ENCODE measurements at regions not wholly inside any gene's neighbourhood (a gene's known extent, or its start where the extent isn't known, plus 50 kb on each side); places are given as distances from the start of the nearest gene placed in this dataset.

DNA sequence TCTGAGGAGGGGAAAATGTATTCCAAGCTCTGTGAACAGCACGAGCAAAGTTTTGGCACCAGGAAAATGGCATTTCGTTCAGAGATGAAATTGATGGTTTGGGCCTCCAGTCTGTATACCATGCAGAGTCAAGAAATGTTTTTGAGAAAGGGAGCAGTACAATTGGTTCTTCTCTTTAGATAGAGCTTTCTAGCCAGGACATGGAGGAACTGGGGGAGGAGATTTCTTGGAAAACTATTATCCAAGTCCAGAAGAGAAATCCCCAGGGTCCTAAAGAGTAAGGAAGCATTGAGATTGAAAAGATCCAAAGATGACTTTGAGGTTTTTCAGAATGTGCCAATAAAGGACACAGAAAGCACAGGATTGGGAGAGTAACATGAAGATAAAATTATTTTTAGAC lies 432.4 kb downstream of the TNS1 start:
- no peak overlapping the region for H2BK5ac ChIP-seq (ENCODE audit: low read length)
- WGBS, 2 donors (ENCODE audit: extremely low coverage in 2 of 2, insufficient read length in 2 of 2, insufficient replicate concordance in 1 of 2), result no CpG with 5 or more reads among the region's 2 CpGs
- H3K27ac ChIP-seq (replicated peaks; ENCODE audit: low read length), result no peak overlapping the region
- no peak overlapping the region for H3K23ac ChIP-seq (ENCODE audit: low read depth, low read length, poor library complexity)
- no peaks in the 10 kb centered on the region for H3K27me3 ChIP-seq (ENCODE audit: control insufficient read depth in 3 of 3, insufficient read depth in 3 of 3, low read depth in 1 of 3, low read length in 3 of 3)
- no peaks in the 10 kb centered on the region for H3K79me1 ChIP-seq (ENCODE audit: low read depth, low read length)
- no peak overlapping the region for H2BK12ac ChIP-seq (ENCODE audit: low read length)
- no peak overlapping the region for H3K4me2 ChIP-seq (ENCODE audit: insufficient read depth, low read length, poor library complexity, severe bottlenecking)
- H3K4me1 ChIP-seq (ENCODE audit: control insufficient read depth in 2 of 2, insufficient read depth in 1 of 2, low read depth in 1 of 2, low read length in 2 of 2), result peaks cover 0 to 2% of the 10 kb centered on the region in 2 donors
- no peak overlapping the region for H3K4me3 ChIP-seq (ENCODE audit: low read length in 2 of 2)
- no peak overlapping the region for H4K91ac ChIP-seq (ENCODE audit: low read depth, low read length, poor library complexity)
- no peak overlapping the region for H4K8ac ChIP-seq (ENCODE audit: low read depth, low read length)
- no peak overlapping the region for H2BK120ac ChIP-seq (ENCODE audit: low read depth, low read length)
- H3K4ac ChIP-seq (ENCODE audit: low read length), result no peak overlapping the region
- H3K14ac ChIP-seq (ENCODE audit: low read length), result no peak overlapping the region
- no peak overlapping the region for H3K18ac ChIP-seq (ENCODE audit: low read length)
- no peak overlapping the region for H3K9ac ChIP-seq (ENCODE audit: low read depth, low read length, poor library complexity)
- no peak overlapping the region for H2AK5ac ChIP-seq (ENCODE audit: low read depth, low read length)
- H3K36me3 ChIP-seq (replicated peaks in 1 of 2; ENCODE audit: control insufficient read depth in 2 of 2, insufficient read depth in 2 of 2, low read length in 2 of 2), result no peaks in the 10 kb centered on the region
- no peaks in the 10 kb centered on the region for H3K9me3 ChIP-seq (replicated peaks in 1 of 2; ENCODE audit: control insufficient read depth in 2 of 2, insufficient read depth in 1 of 2, low read depth in 1 of 2, low read length in 2 of 2)
- H2AFZ ChIP-seq (ENCODE audit: low read length), result no peak overlapping the region
- no peak overlapping the region for H2BK15ac ChIP-seq (ENCODE audit: low read length)
- DNase-seq (ENCODE audit: low spot score), result no peak

DNA sequence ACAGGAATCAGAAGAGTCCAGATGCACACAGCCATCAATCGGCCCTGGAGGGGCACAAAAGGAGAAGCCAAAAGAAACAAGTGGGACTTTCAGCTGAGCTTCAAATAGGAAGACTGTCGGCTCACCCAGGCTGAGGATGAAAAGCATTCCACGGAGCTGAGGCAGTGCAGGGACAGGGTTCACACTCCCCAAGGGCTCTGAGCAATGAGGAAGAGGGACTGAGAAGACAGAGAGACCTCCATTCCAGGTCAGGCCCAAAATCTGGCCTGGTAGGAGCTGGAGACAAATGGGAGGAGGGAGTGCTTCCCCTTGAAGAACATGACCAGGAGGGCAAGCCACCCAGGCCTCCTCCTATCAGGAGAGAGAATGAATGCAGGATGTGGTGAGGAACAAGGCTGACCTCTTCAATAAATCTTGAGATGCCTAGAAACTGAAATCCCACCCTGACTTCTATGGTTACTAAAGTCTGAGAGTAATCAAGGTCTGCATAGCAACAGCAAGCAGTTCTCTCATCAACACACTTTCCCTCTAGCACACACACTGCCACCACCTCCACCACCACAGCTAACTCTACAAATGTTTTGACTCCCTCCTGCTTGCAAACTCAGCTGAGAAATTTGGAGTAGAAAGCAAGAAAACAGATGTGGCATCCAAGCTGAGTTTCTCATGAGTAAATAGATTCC lies 434.4 kb downstream of the TNS1 start:
- H2BK120ac ChIP-seq (ENCODE audit: low read depth, low read length), result no peak overlapping the region
- no peak overlapping the region for H4K91ac ChIP-seq (ENCODE audit: low read depth, low read length, poor library complexity)
- H3K27me3 ChIP-seq (ENCODE audit: control insufficient read depth in 3 of 3, insufficient read depth in 3 of 3, low read depth in 1 of 3, low read length in 3 of 3), result no peaks in the 10 kb centered on the region
- H2BK15ac ChIP-seq (ENCODE audit: low read length), result no peak overlapping the region
- H2BK5ac ChIP-seq (ENCODE audit: low read length), result no peak overlapping the region
- no peak overlapping the region for H4K8ac ChIP-seq (ENCODE audit: low read depth, low read length)
- H3K4me3 ChIP-seq (ENCODE audit: low read length in 2 of 2), result no peak overlapping the region
- H3K36me3 ChIP-seq (replicated peaks in 1 of 2; ENCODE audit: control insufficient read depth in 2 of 2, insufficient read depth in 2 of 2, low read length in 2 of 2), result no peaks in the 10 kb centered on the region
- no peak overlapping the region for H3K23ac ChIP-seq (ENCODE audit: low read depth, low read length, poor library complexity)
- H3K14ac ChIP-seq (ENCODE audit: low read length), result no peak overlapping the region
- no peaks in the 10 kb centered on the region for H3K9me3 ChIP-seq (replicated peaks in 1 of 2; ENCODE audit: control insufficient read depth in 2 of 2, insufficient read depth in 1 of 2, low read depth in 1 of 2, low read length in 2 of 2)
- H3K4ac ChIP-seq (ENCODE audit: low read length), result no peak overlapping the region
- H2AFZ ChIP-seq (ENCODE audit: low read length), result no peak overlapping the region
- no peak overlapping the region for H2BK12ac ChIP-seq (ENCODE audit: low read length)
- no peak overlapping the region for H3K27ac ChIP-seq (replicated peaks; ENCODE audit: low read length)
- H3K79me1 ChIP-seq (ENCODE audit: low read depth, low read length), result no peaks in the 10 kb centered on the region
- no peak for DNase-seq (ENCODE audit: low spot score)
- H2AK5ac ChIP-seq (ENCODE audit: low read depth, low read length), result no peak overlapping the region
- H3K18ac ChIP-seq (ENCODE audit: low read length), result no peak overlapping the region
- no peak overlapping the region for H3K9ac ChIP-seq (ENCODE audit: low read depth, low read length, poor library complexity)
- peaks cover 0 to 2% of the 10 kb centered on the region in 2 donors for H3K4me1 ChIP-seq (ENCODE audit: control insufficient read depth in 2 of 2, insufficient read depth in 1 of 2, low read depth in 1 of 2, low read length in 2 of 2)
- no peak overlapping the region for H3K4me2 ChIP-seq (ENCODE audit: insufficient read depth, low read length, poor library complexity, severe bottlenecking)
- no CpG with 5 or more reads among the region's 3 CpGs for WGBS, 2 donors (ENCODE audit: extremely low coverage in 2 of 2, insufficient read length in 2 of 2, insufficient replicate concordance in 1 of 2)

- H3K27ac ChIP-seq (replicated peaks; ENCODE audit: low read length), result no peak overlapping the region
- no peak for DNase-seq (ENCODE audit: low spot score)
- H4K8ac ChIP-seq (ENCODE audit: low read depth, low read length), result no peak overlapping the region
- no peak overlapping the region for H3K4me3 ChIP-seq (ENCODE audit: low read length in 2 of 2)
- H2AFZ ChIP-seq (ENCODE audit: low read length), result no peak overlapping the region
- H3K14ac ChIP-seq (ENCODE audit: low read length), result no peak overlapping the region
- H3K4me1 ChIP-seq (ENCODE audit: control insufficient read depth in 2 of 2, insufficient read depth in 1 of 2, low read depth in 1 of 2, low read length in 2 of 2), result peaks cover 0 to 4% of the 10 kb centered on the region in 2 donors
- H3K4me2 ChIP-seq (ENCODE audit: insufficient read depth, low read length, poor library complexity, severe bottlenecking), result no peak overlapping the region
- no peak overlapping the region for H2BK120ac ChIP-seq (ENCODE audit: low read depth, low read length)
- no CpG with 5 or more reads among the region's 3 CpGs for WGBS, 2 donors (ENCODE audit: extremely low coverage in 2 of 2, insufficient read length in 2 of 2, insufficient replicate concordance in 1 of 2)
- H3K18ac ChIP-seq (ENCODE audit: low read length), result no peak overlapping the region
- H2BK5ac ChIP-seq (ENCODE audit: low read length), result no peak overlapping the region
- H3K27me3 ChIP-seq (ENCODE audit: control insufficient read depth in 3 of 3, insufficient read depth in 3 of 3, low read depth in 1 of 3, low read length in 3 of 3), result peaks cover 0 to under 1% (median 0%) of the 10 kb centered on the region in 3 experiments
- peaks cover 0 to 3% of the 10 kb centered on the region in 2 donors for H3K9me3 ChIP-seq (replicated peaks in 1 of 2; ENCODE audit: control insufficient read depth in 2 of 2, insufficient read depth in 1 of 2, low read depth in 1 of 2, low read length in 2 of 2)
- H2BK12ac ChIP-seq (ENCODE audit: low read length), result no peak overlapping the region
- no peak overlapping the region for H3K4ac ChIP-seq (ENCODE audit: low read length)
- H4K91ac ChIP-seq (ENCODE audit: low read depth, low read length, poor library complexity), result no peak overlapping the region
- H3K9ac ChIP-seq (ENCODE audit: low read depth, low read length, poor library complexity), result no peak overlapping the region
- H3K79me1 ChIP-seq (ENCODE audit: low read depth, low read length), result no peaks in the 10 kb centered on the region
- H3K23ac ChIP-seq (ENCODE audit: low read depth, low read length, poor library complexity), result no peak overlapping the region
- H3K36me3 ChIP-seq (replicated peaks in 1 of 2; ENCODE audit: control insufficient read depth in 2 of 2, insufficient read depth in 2 of 2, low read length in 2 of 2), result no peaks in the 10 kb centered on the region
- no peak overlapping the region for H2BK15ac ChIP-seq (ENCODE audit: low read length)
- H2AK5ac ChIP-seq (ENCODE audit: low read depth, low read length), result no peak overlapping the region
Measured at GRCh38 chr2:217563565-217563964, 439.2 kb downstream of the TNS1 start.

GRCh38 chr2:217562871-217563480 lies 439.8 kb downstream of the TNS1 start:
- H2BK15ac ChIP-seq (ENCODE audit: low read length), result no peak overlapping the region
- WGBS, 2 donors (ENCODE audit: extremely low coverage in 2 of 2, insufficient read length in 2 of 2, insufficient replicate concordance in 1 of 2), result no CpG with 5 or more reads among the region's 4 CpGs
- H2AFZ ChIP-seq (ENCODE audit: low read length), result no peak overlapping the region
- no peak overlapping the region for H3K23ac ChIP-seq (ENCODE audit: low read depth, low read length, poor library complexity)
- H3K4me3 ChIP-seq (ENCODE audit: low read length in 2 of 2), result no peak overlapping the region
- H3K27ac ChIP-seq (replicated peaks; ENCODE audit: low read length), result no peak overlapping the region
- H3K4me2 ChIP-seq (ENCODE audit: insufficient read depth, low read length, poor library complexity, severe bottlenecking), result no peak overlapping the region
- peaks cover 0 to 4% (median 0%) of the 10 kb centered on the region in 3 experiments for H3K27me3 ChIP-seq (ENCODE audit: control insufficient read depth in 3 of 3, insufficient read depth in 3 of 3, low read depth in 1 of 3, low read length in 3 of 3)
- no peak overlapping the region for H2AK5ac ChIP-seq (ENCODE audit: low read depth, low read length)
- no peaks in the 10 kb centered on the region for H3K79me1 ChIP-seq (ENCODE audit: low read depth, low read length)
- H3K9ac ChIP-seq (ENCODE audit: low read depth, low read length, poor library complexity), result no peak overlapping the region
- H3K36me3 ChIP-seq (replicated peaks in 1 of 2; ENCODE audit: control insufficient read depth in 2 of 2, insufficient read depth in 2 of 2, low read length in 2 of 2), result no peaks in the 10 kb centered on the region
- H4K91ac ChIP-seq (ENCODE audit: low read depth, low read length, poor library complexity), result no peak overlapping the region
- no peak overlapping the region for H3K18ac ChIP-seq (ENCODE audit: low read length)
- no peak for DNase-seq (ENCODE audit: low spot score)
- H2BK120ac ChIP-seq (ENCODE audit: low read depth, low read length), result no peak overlapping the region
- no peak overlapping the region for H3K4ac ChIP-seq (ENCODE audit: low read length)
- no peak overlapping the region for H2BK5ac ChIP-seq (ENCODE audit: low read length)
- peaks cover 0 to 3% of the 10 kb centered on the region in 2 donors for H3K9me3 ChIP-seq (replicated peaks in 1 of 2; ENCODE audit: control insufficient read depth in 2 of 2, insufficient read depth in 1 of 2, low read depth in 1 of 2, low read length in 2 of 2)
- no peak overlapping the region for H4K8ac ChIP-seq (ENCODE audit: low read depth, low read length)
- peaks cover 0 to 1% of the 10 kb centered on the region in 2 donors for H3K4me1 ChIP-seq (ENCODE audit: control insufficient read depth in 2 of 2, insufficient read depth in 1 of 2, low read depth in 1 of 2, low read length in 2 of 2)
- H2BK12ac ChIP-seq (ENCODE audit: low read length), result no peak overlapping the region
- H3K14ac ChIP-seq (ENCODE audit: low read length), result no peak overlapping the region

All from neuronal stem cell (in vitro differentiated cells).